Neuronal stem cell (in vitro differentiated cells): ENCODE measurements at regions not wholly inside any gene's neighbourhood (a gene's known extent, or its start where the extent isn't known, plus 50 kb on each side); places are given as distances from the start of the nearest gene placed in this dataset.
A peak's percentile ranks its signal among the peaks of the same experiment; 100 is the strongest.

Experiments used
- DNase-seq: peaks from one replicate; pipeline ENCODE4 v3.0.0-alpha.2; 2013; ENCODE audit warnings: low spot score
- H2AFZ ChIP-seq: one replicate; pipeline ENCODE4 v1.6.1; 2013; ENCODE audit warnings: mild to moderate bottlenecking, low read length, inconsistent platforms
- H2AK5ac ChIP-seq: 2 replicates; pipeline ENCODE4 v1.6.1; 2013; ENCODE audit warnings: low read depth, mild to moderate bottlenecking, inconsistent platforms, low read length, moderate library complexity, mixed read lengths
- H2BK120ac ChIP-seq: 2 replicates; pipeline ENCODE4 v1.6.1; 2013; ENCODE audit warnings: low read depth, mild to moderate bottlenecking, inconsistent platforms, low read length, moderate library complexity, mixed read lengths
- H2BK12ac ChIP-seq: one replicate; pipeline ENCODE4 v1.6.1; 2013; ENCODE audit warnings: low read length, inconsistent platforms
- H2BK15ac ChIP-seq: 2 replicates; pipeline ENCODE4 v1.6.1; 2013; ENCODE audit warnings: mild to moderate bottlenecking, low read length, inconsistent platforms, mixed read lengths
- H2BK5ac ChIP-seq: one replicate; pipeline ENCODE4 v1.6.1; 2013; ENCODE audit warnings: inconsistent platforms, mild to moderate bottlenecking, low read length, moderate library complexity
- H3K14ac ChIP-seq: one replicate; pipeline ENCODE4 v1.6.1; 2013; ENCODE audit warnings: low read length, inconsistent platforms
- H3K18ac ChIP-seq: 2 replicates; pipeline ENCODE4 v1.6.1; 2013; ENCODE audit warnings: low read length, inconsistent platforms
- H3K23ac ChIP-seq: 2 replicates; pipeline ENCODE4 v1.6.1; 2013; ENCODE audit warnings: low read depth, mild to moderate bottlenecking, mixed read lengths, low read length, inconsistent platforms; ENCODE audit not compliant: poor library complexity
- H3K27ac ChIP-seq: replicated peaks from 3 replicates; pipeline ENCODE4 v1.5.1; 2013; ENCODE audit warnings: low read length, inconsistent platforms
- H3K27me3 ChIP-seq, 3 experiments: 2 replicates each; pipeline ENCODE4 v1.6.1; 2013; ENCODE audit warnings: low read length in 3 of 3, mild to moderate bottlenecking in 2 of 3, inconsistent platforms in 1 of 3, low read depth in 1 of 3, mixed read lengths in 1 of 3, moderate library complexity in 1 of 3; ENCODE audit not compliant: control insufficient read depth in 3 of 3, insufficient read depth in 3 of 3
- H3K36me3 ChIP-seq, 2 donors: replicated peaks in 1 of 2; 2 replicates each; pipeline ENCODE4 v1.6.1; 2013; ENCODE audit warnings: low read length in 2 of 2; ENCODE audit not compliant: control insufficient read depth in 2 of 2, insufficient read depth in 2 of 2
- H3K4ac ChIP-seq: 2 replicates; pipeline ENCODE4 v1.6.1; 2013; ENCODE audit warnings: inconsistent platforms, mild to moderate bottlenecking, low read length, moderate library complexity
- H3K4me1 ChIP-seq, 2 donors: 1 replicate in 1 of 2; 2 replicates in 1 of 2; pipeline ENCODE4 v1.6.1; 2013; ENCODE audit warnings: low read length in 2 of 2, low read depth in 1 of 2; ENCODE audit not compliant: control insufficient read depth in 2 of 2, insufficient read depth in 1 of 2
- H3K4me2 ChIP-seq: one replicate; pipeline ENCODE4 v1.6.1; 2013; ENCODE audit warnings: mild to moderate bottlenecking, low read length, inconsistent platforms; ENCODE audit not compliant: insufficient read depth, poor library complexity, severe bottlenecking
- H3K4me3 ChIP-seq, 2 donors: 2 replicates each; pipeline ENCODE4 v1.5.1; 2013; ENCODE audit warnings: low read length in 2 of 2, mild to moderate bottlenecking in 2 of 2, inconsistent platforms in 1 of 2, moderate library complexity in 1 of 2
- H3K79me1 ChIP-seq: one replicate; pipeline ENCODE4 v1.6.1; 2013; ENCODE audit warnings: low read depth, mild to moderate bottlenecking, inconsistent platforms, low read length, moderate library complexity
- H3K9ac ChIP-seq: one replicate; pipeline ENCODE4 v1.6.1; 2013; ENCODE audit warnings: mild to moderate bottlenecking, low read depth, low read length, inconsistent platforms; ENCODE audit not compliant: poor library complexity
- H3K9me3 ChIP-seq, 2 donors: replicated peaks in 1 of 2; 2 replicates each; pipeline versions ENCODE3 to v1.6.1; 2013; ENCODE audit warnings: low read length in 2 of 2, mild to moderate bottlenecking in 2 of 2, inconsistent platforms in 1 of 2, low read depth in 1 of 2, mixed read lengths in 1 of 2, moderate library complexity in 1 of 2; ENCODE audit not compliant: control insufficient read depth in 2 of 2, insufficient read depth in 1 of 2
- H4K8ac ChIP-seq: one replicate; pipeline ENCODE4 v1.6.1; 2013; ENCODE audit warnings: low read depth, mild to moderate bottlenecking, inconsistent platforms, low read length, moderate library complexity
- H4K91ac ChIP-seq: one replicate; pipeline ENCODE4 v1.6.1; 2013; ENCODE audit warnings: low read length, low read depth, mild to moderate bottlenecking, inconsistent platforms; ENCODE audit not compliant: poor library complexity
- WGBS, 2 donors: extraction: QIAGEN DNeasy Blood & Tissue Kit; methylation state at CpG; one replicate each; pipeline ENCODE4 v1.1.7; 2013; ENCODE audit warnings: missing lambda C conversion rate in 2 of 2, mixed read lengths in 1 of 2; ENCODE audit not compliant: insufficient read length in 2 of 2, insufficient replicate concordance in 1 of 2; ENCODE audit errors: extremely low coverage in 2 of 2; 5-methylcytosine and 5-hydroxymethylcytosine counted together

DNA sequence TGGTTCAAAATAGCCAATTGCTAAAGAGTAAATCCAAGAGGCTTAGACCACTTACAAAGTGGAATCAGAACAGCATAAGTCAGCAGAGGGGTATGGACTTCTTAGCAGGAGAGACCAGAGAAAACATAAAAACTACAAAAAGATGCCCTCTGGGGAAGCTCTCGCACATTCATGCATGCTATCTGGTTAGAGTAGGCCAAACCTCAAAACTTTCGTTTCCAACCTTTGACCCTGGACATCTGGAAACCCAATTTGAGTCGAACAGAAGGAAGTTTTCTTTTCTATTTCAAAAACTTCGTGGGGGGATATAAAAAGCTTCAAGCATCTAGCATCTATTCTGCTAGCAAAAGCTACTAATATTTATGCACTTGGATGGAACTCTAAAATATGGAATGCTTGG lies 523.9 kb upstream of the AGTR1 start:
- Histone ChIP-seq H2BK120ac (no peak overlapping the region), H3K4me2 (no peak overlapping the region), H3K79me1 (no peaks in the 10 kb centered on the region), H4K8ac (no peak overlapping the region), H2BK15ac (no peak overlapping the region), H3K36me3 (no peaks in the 10 kb centered on the region), H3K14ac (no peak overlapping the region), H3K27me3 (no peaks in the 10 kb centered on the region), H3K9me3 (no peaks in the 10 kb centered on the region), H3K4ac (no peak overlapping the region), H3K4me3 (no peak overlapping the region), H2BK12ac (no peak overlapping the region), H4K91ac (no peak overlapping the region), H2AK5ac (no peak overlapping the region), H3K18ac (no peak overlapping the region), H3K23ac (no peak overlapping the region), H2BK5ac (no peak overlapping the region), H3K9ac (no peak overlapping the region), H2AFZ (peak overlapping the region; percentile 54), H3K27ac (no peak overlapping the region), H3K4me1 (peaks cover 0 to 6% of the 10 kb centered on the region in 2 donors)
- DNase-seq = no peak
- WGBS, 2 donors = no CpG with 5 or more reads among the region's 4 CpGs

DNA sequence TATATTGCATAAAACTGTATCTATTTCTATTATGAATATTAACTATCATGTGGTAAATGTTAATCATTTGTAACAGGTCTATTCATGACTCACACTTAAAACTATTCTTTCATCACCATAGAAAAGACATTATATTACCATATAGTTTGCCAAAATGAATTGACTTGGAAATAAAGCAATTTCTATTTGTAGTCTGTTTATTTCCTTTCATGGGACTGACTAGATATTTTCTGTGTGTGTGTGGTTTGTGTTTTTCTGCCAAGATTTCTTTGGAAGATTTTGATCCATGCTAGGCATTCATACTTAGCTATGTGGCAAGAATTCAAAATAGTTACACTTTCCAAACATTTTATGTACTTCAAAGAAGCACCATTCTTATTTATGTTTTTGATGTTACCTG lies 522.5 kb upstream of the AGTR1 start:
- H3K36me3 ChIP-seq = no peaks in the 10 kb centered on the region
- H2BK120ac ChIP-seq = no peak overlapping the region
- no peak overlapping the region for H3K27ac ChIP-seq
- no peak overlapping the region for H2BK12ac ChIP-seq
- no peak overlapping the region for H2AFZ ChIP-seq
- no peak overlapping the region for H2AK5ac ChIP-seq
- no peak overlapping the region for H3K23ac ChIP-seq
- H3K4ac ChIP-seq = no peak overlapping the region
- H3K9me3 ChIP-seq = no peaks in the 10 kb centered on the region
- no peak overlapping the region for H3K14ac ChIP-seq
- no peak overlapping the region for H4K91ac ChIP-seq
- H3K18ac ChIP-seq = no peak overlapping the region
- H3K9ac ChIP-seq = no peak overlapping the region
- no peaks in the 10 kb centered on the region for H3K79me1 ChIP-seq
- no peak overlapping the region for H4K8ac ChIP-seq
- H3K4me1 ChIP-seq = peaks cover 0 to 7% of the 10 kb centered on the region in 2 donors
- H3K27me3 ChIP-seq = no peaks in the 10 kb centered on the region
- H3K4me3 ChIP-seq = no peak overlapping the region
- DNase-seq = no peak
- H2BK15ac ChIP-seq = no peak overlapping the region
- H3K4me2 ChIP-seq = no peak overlapping the region
- no peak overlapping the region for H2BK5ac ChIP-seq

DNA sequence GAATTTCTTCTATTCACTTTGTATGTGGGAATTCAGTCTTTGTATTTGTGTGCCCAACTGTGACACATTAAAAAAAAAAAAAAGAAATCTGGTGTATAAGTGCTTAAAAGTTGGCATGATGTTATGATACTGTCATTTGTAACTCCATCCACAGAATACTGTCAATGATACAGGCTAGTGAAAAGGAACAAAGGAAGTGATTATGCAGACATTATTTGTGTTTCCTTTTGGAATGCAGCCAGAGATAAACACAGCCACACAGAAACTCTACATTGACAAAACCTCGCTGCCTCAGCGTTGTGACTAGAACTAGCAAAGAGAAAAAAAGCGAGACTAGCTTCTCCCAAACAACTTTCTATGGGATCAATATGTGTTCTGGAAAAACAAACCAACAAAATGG lies 519.2 kb upstream of the AGTR1 start:
- Histone ChIP-seq H3K36me3 (no peaks in the 10 kb centered on the region), H3K23ac (no peak overlapping the region), H3K4me2 (no peak overlapping the region), H3K27ac (no peak overlapping the region), H4K8ac (no peak overlapping the region), H2BK5ac (no peak overlapping the region), H4K91ac (no peak overlapping the region), H3K4ac (no peak overlapping the region), H2BK15ac (no peak overlapping the region), H3K14ac (no peak overlapping the region), H3K9ac (no peak overlapping the region), H2AK5ac (no peak overlapping the region), H3K9me3 (peaks cover 0 to 2% of the 10 kb centered on the region in 2 donors), H3K4me3 (no peak overlapping the region), H2AFZ (peak overlapping the region; percentile 56), H3K4me1 (peaks cover 0 to 7% of the 10 kb centered on the region in 2 donors), H3K18ac (no peak overlapping the region), H3K27me3 (no peaks in the 10 kb centered on the region), H2BK12ac (no peak overlapping the region), H2BK120ac (no peak overlapping the region), H3K79me1 (no peaks in the 10 kb centered on the region)
- no CpG with 5 or more reads among the region's 3 CpGs for WGBS, 2 donors
- DNase-seq = no peak

DNA sequence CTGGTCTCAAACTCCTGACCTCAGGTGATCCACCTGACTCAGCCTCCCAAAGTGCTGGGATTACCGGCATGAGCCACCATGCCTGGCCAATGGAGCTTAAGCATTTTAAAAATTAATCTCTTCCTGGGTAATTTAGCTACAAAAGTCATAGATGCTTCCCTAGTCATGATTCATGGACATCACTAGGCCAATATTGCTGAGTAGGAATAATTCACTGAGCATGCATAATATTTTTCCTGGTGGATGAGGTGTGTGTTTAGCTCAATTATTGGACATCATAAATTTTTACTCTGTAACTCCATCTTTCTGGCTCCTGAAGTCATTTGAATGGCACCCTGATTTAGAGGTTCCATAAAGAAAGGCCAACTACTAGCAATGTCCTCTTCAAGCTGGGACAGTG lies 512.9 kb upstream of the AGTR1 start:
- H2BK12ac ChIP-seq = no peak overlapping the region
- H3K23ac ChIP-seq = no peak overlapping the region
- peaks cover 0 to 2% of the 10 kb centered on the region in 2 donors for H3K9me3 ChIP-seq
- no peak overlapping the region for H2AFZ ChIP-seq
- H3K36me3 ChIP-seq = no peaks in the 10 kb centered on the region
- no peak for DNase-seq
- no peak overlapping the region for H2AK5ac ChIP-seq
- no peak overlapping the region for H4K8ac ChIP-seq
- no peak overlapping the region for H3K14ac ChIP-seq
- no CpG with 5 or more reads among the region's 1 CpG for WGBS, 2 donors
- H2BK120ac ChIP-seq = no peak overlapping the region
- H3K4ac ChIP-seq = no peak overlapping the region
- no peak overlapping the region for H3K9ac ChIP-seq
- no peak overlapping the region for H3K27ac ChIP-seq
- H3K27me3 ChIP-seq = no peaks in the 10 kb centered on the region
- H3K4me3 ChIP-seq = no peak overlapping the region
- H3K4me1 ChIP-seq = no peaks in the 10 kb centered on the region
- H3K79me1 ChIP-seq = no peaks in the 10 kb centered on the region
- no peak overlapping the region for H2BK5ac ChIP-seq
- no peak overlapping the region for H3K18ac ChIP-seq
- no peak overlapping the region for H4K91ac ChIP-seq
- no peak overlapping the region for H2BK15ac ChIP-seq
- no peak overlapping the region for H3K4me2 ChIP-seq
